Kidney (tissue), 13 donors: ENCODE measurements at regions not wholly inside any gene's neighbourhood (a gene's known extent, or its start where the extent isn't known, plus 50 kb on each side); places are given as distances from the start of the nearest gene placed in this dataset.

Experiments
- DNase-seq, 5 donors: peaks; one replicate each; pipeline ENCODE4 v3.0.0-alpha.2; 2013 to 2020
- FAIRE-seq: peaks from 2 replicates; lab custom pipeline; 2012; peaks lifted over from hg19 to GRCh38; lab: Jason Lieb, UNC
- H3K27ac ChIP-seq, 2 donors: one replicate each; pipeline ENCODE4 v1.7.0; 2013; ENCODE audit warnings: low read depth in 2 of 2, low read length in 2 of 2, inconsistent platforms in 1 of 2
- H3K27me3 ChIP-seq: one replicate; pipeline ENCODE4 v1.7.1; 2013; ENCODE audit warnings: low read length, inconsistent platforms; ENCODE audit not compliant: control insufficient read depth, insufficient read depth
- H3K36me3 ChIP-seq, 3 donors: one replicate each; pipeline versions ENCODE4 v1.7.0 to v1.7.1; 2013; ENCODE audit warnings: low read length in 3 of 3, control low read depth in 1 of 3, inconsistent platforms in 1 of 3; ENCODE audit not compliant: insufficient read depth in 3 of 3, control insufficient read depth in 2 of 3
- H3K4me1 ChIP-seq, 3 donors: one replicate each; pipeline versions ENCODE4 v1.7.0 to v1.7.1; 2013; ENCODE audit warnings: low read length in 3 of 3, inconsistent platforms in 1 of 3, low read depth in 1 of 3; ENCODE audit not compliant: control insufficient read depth in 2 of 3, insufficient read depth in 2 of 3
- H3K4me3 ChIP-seq, 3 donors: one replicate each; pipeline versions ENCODE4 v1.7.0 to v1.8.1; 2013; ENCODE audit warnings: low read length in 3 of 3, control low read depth in 1 of 3, inconsistent platforms in 1 of 3
- H3K9ac ChIP-seq, 3 donors: one replicate each; pipeline versions ENCODE4 v1.7.0 to v1.7.1; 2013; ENCODE audit warnings: low read length in 3 of 3, control low read depth in 1 of 3, inconsistent platforms in 1 of 3
- H3K9me3 ChIP-seq, 3 donors: one replicate each; pipeline versions ENCODE4 v1.7.0 to v1.7.1; 2013; ENCODE audit warnings: low read length in 3 of 3, control low read depth in 1 of 3, inconsistent platforms in 1 of 3; ENCODE audit not compliant: control insufficient read depth in 2 of 3, insufficient read depth in 1 of 3
- CTCF ChIP-seq: IDR thresholded peaks from 3 replicates; pipeline ENCODE4 v1.5.1; 2012; ENCODE audit warnings: mild to moderate bottlenecking, moderate library complexity, borderline replicate concordance; ENCODE audit not compliant: insufficient read depth; ENCODE audit errors: extremely low read depth
- intact Hi-C: fragments of 100-400 bp; cut with DNase I; formaldehyde crosslinking; loops from one replicate; pipeline ENCODE4 v1.11.1; 2022
- donor health status: control.
- donor health status: control.
- donor health status: control.
- donor health status: control.
- donor health status: control.
- donor health status: DM: yes; HTN: yes; CAD: no.
- donor health status: Normal renal cell carcinoma (clear cell type).

GRCh38 chr13:22454586-22454985, 726.2 kb upstream of the SGCG start:
- Histone ChIP-seq H3K27ac (no peak overlapping the region), H3K4me1 (peaks cover 0 to 6% (median 5%) of the 10 kb centered on the region in 3 donors), H3K4me3 (no peak overlapping the region), H3K9me3 (peaks cover 0 to 2% (median 0%) of the 10 kb centered on the region in 3 donors), H3K27me3 (no peaks in the 10 kb centered on the region), H3K9ac (no peak overlapping the region), H3K36me3 (no peaks in the 10 kb centered on the region)
- FAIRE-seq (no peak), DNase-seq (no peak)
- intact Hi-C loops, result no loop called here
- no peak for TF ChIP-seq CTCF

GRCh38 chr13:22455036-22455435, 725.7 kb upstream of the SGCG start:
- intact Hi-C loops, result no loop called here
- no peak for DNase-seq
- no peak for FAIRE-seq
- H3K27ac ChIP-seq, result no peak overlapping the region
- H3K9ac ChIP-seq, result no peak overlapping the region
- no peak overlapping the region for H3K4me3 ChIP-seq
- H3K4me1 ChIP-seq, result peaks cover 0 to 6% (median 5%) of the 10 kb centered on the region in 3 donors
- TF ChIP-seq CTCF, result no peak
- H3K9me3 ChIP-seq, result peaks cover 0 to 2% (median 0%) of the 10 kb centered on the region in 3 donors
- H3K27me3 ChIP-seq, result no peaks in the 10 kb centered on the region
- H3K36me3 ChIP-seq, result no peaks in the 10 kb centered on the region

- H3K9ac ChIP-seq, result no peak overlapping the region
- no peaks in the 10 kb centered on the region for H3K36me3 ChIP-seq
- no peak for TF ChIP-seq CTCF
- H3K4me1 ChIP-seq, result no peaks in the 10 kb centered on the region
- no peak for FAIRE-seq
- no peak overlapping the region for H3K4me3 ChIP-seq
- no peaks in the 10 kb centered on the region for H3K27me3 ChIP-seq
- peak in 1 of 5 donors; percentile 3 for DNase-seq
- no peak overlapping the region for H3K27ac ChIP-seq
- H3K9me3 ChIP-seq, result no peaks in the 10 kb centered on the region
- intact Hi-C loops, result no loop called here
These were observed 718.8 kb upstream of the SGCG start for GRCh38 chr13:22461854-22462490.

- no peaks in the 10 kb centered on the region for H3K9me3 ChIP-seq
- no peak for TF ChIP-seq CTCF
- DNase-seq (no peak), FAIRE-seq (no peak)
- no peaks in the 10 kb centered on the region for H3K36me3 ChIP-seq
- no peak overlapping the region for H3K27ac ChIP-seq
- intact Hi-C loops, result no loop called here
- no peaks in the 10 kb centered on the region for H3K27me3 ChIP-seq
- no peak overlapping the region for H3K4me3 ChIP-seq
- no peaks in the 10 kb centered on the region for H3K4me1 ChIP-seq
- no peak overlapping the region for H3K9ac ChIP-seq
These were observed 717.7 kb upstream of the SGCG start for GRCh38 chr13:22463089-22463488.
